HEK293T (cell line): ENCODE measurements at regions not wholly inside any gene's neighbourhood (a gene's known extent, or its start where the extent isn't known, plus 50 kb on each side); places are given as distances from the start of the nearest gene placed in this dataset.

Experiments
- ARNT ChIP-seq: fragments of 450-650 bp; IDR thresholded peaks from 2 replicates; pipeline ENCODE4 v1.6.1; 2017; ENCODE audit warnings: mild to moderate bottlenecking
- BHLHE40 ChIP-seq: fragments of 450-650 bp; IDR thresholded peaks from 2 replicates; pipeline ENCODE4 v1.6.1; 2016; ENCODE audit warnings: mild to moderate bottlenecking, moderate library complexity, borderline replicate concordance
- ELF4 ChIP-seq: fragments of 450-650 bp; IDR thresholded peaks from 2 replicates; pipeline ENCODE4 v1.6.1; 2017; ENCODE audit warnings: antibody characterized with exemption
- FOXA1 ChIP-seq: fragments of 450-650 bp; IDR thresholded peaks from 2 replicates; pipeline ENCODE4 v1.6.1; 2016; ENCODE audit warnings: mild to moderate bottlenecking
- FOXK2 ChIP-seq: fragments of 450-650 bp; IDR thresholded peaks from 2 replicates; pipeline ENCODE4 v1.6.1; 2016; ENCODE audit warnings: mild to moderate bottlenecking
- FOXM1 ChIP-seq: fragments of 450-650 bp; IDR thresholded peaks from 2 replicates; pipeline ENCODE4 v1.6.1; 2017; ENCODE audit warnings: mild to moderate bottlenecking, borderline replicate concordance
- L3MBTL2 ChIP-seq: fragments of 450-650 bp; conservative IDR thresholded peaks from 2 replicates; pipeline ENCODE4 v1.6.1; 2016; ENCODE audit warnings: mild to moderate bottlenecking
- NFRKB ChIP-seq: fragments of 450-650 bp; IDR thresholded peaks from 2 replicates; pipeline ENCODE4 v1.6.1; 2016; ENCODE audit warnings: mild to moderate bottlenecking, moderate library complexity
- PKNOX1 ChIP-seq: fragments of 450-650 bp; IDR thresholded peaks from 2 replicates; pipeline ENCODE4 v1.6.1; 2016
- SP1 ChIP-seq: fragments of 450-650 bp; IDR thresholded peaks from 2 replicates; pipeline ENCODE4 v1.6.1; 2017
- SUZ12 ChIP-seq: fragments of 450-650 bp; IDR thresholded peaks from 2 replicates; pipeline ENCODE4 v1.6.1; 2016; ENCODE audit warnings: mild to moderate bottlenecking
- TARDBP ChIP-seq: fragments of 450-650 bp; IDR thresholded peaks from 2 replicates; pipeline ENCODE4 v1.6.1; 2016

GRCh38 chr3:194054961-194055360 lies 81.0 kb upstream of the HES1 start:
- no peak for TF ChIP-seq SP1
- TF ChIP-seq FOXK2 = no peak
- TF ChIP-seq L3MBTL2 = no peak
- no peak for TF ChIP-seq TARDBP
- TF ChIP-seq BHLHE40 = no peak
- TF ChIP-seq FOXM1 = no peak
- no peak for TF ChIP-seq FOXA1
- no peak for TF ChIP-seq ARNT
- no peak for TF ChIP-seq ELF4
- no peak for TF ChIP-seq SUZ12
- TF ChIP-seq PKNOX1 = no peak
- no peak for TF ChIP-seq NFRKB
